ENCODE measurements at regions not wholly inside any gene's neighbourhood (a gene's known extent, or its start where the extent isn't known, plus 50 kb on each side); places are given as distances from the start of the nearest gene placed in this dataset.

- H3K27me3 Mint-ChIP-seq: no peaks in the 10 kb centered on the region
- H3K4me1 Mint-ChIP-seq (ENCODE audit: unreplicated experiment): no peaks in the 10 kb centered on the region
- no peaks in the 10 kb centered on the region for H3K9me3 Mint-ChIP-seq
- H3K27ac Mint-ChIP-seq: no peak overlapping the region
- H3K4me3 Mint-ChIP-seq: no peak overlapping the region
- TF ChIP-seq CTCF (conservative IDR thresholded peaks at IDR 0.05): no peak
- no peak for DNase-seq (ENCODE audit: extremely low spot score, unreplicated experiment)
- H3K36me3 Mint-ChIP-seq: no peaks in the 10 kb centered on the region
These were observed 305.2 kb downstream of the PPP1R2C start for GRCh38 chrX:42472727-42473126.

GRCh38 chrX:42466332-42467046 lies 311.5 kb downstream of the PPP1R2C start:
- H3K27ac Mint-ChIP-seq: no peak overlapping the region
- no peaks in the 10 kb centered on the region for H3K27me3 Mint-ChIP-seq
- no peak for TF ChIP-seq CTCF (conservative IDR thresholded peaks at IDR 0.05)
- no peaks in the 10 kb centered on the region for H3K4me1 Mint-ChIP-seq (ENCODE audit: unreplicated experiment)
- H3K9me3 Mint-ChIP-seq: no peaks in the 10 kb centered on the region
- H3K36me3 Mint-ChIP-seq: no peaks in the 10 kb centered on the region
- no peak for DNase-seq (ENCODE audit: extremely low spot score, unreplicated experiment)
- no peak overlapping the region for H3K4me3 Mint-ChIP-seq

- Mint-ChIP-seq H3K36me3 (no peaks in the 10 kb centered on the region), H3K27ac (no peak overlapping the region), H3K4me3 (no peak overlapping the region), H3K9me3 (no peaks in the 10 kb centered on the region), H3K4me1 (ENCODE audit: unreplicated experiment) (no peaks in the 10 kb centered on the region), H3K27me3 (no peaks in the 10 kb centered on the region)
- no peak for TF ChIP-seq CTCF (conservative IDR thresholded peaks at IDR 0.05)
- DNase-seq (ENCODE audit: extremely low spot score, unreplicated experiment): no peak
These were observed 312.1 kb downstream of the PPP1R2C start for GRCh38 chrX:42465821-42466220.

GRCh38 chrX:42463706-42464490 lies 314.1 kb downstream of the PPP1R2C start:
- Mint-ChIP-seq H3K4me1 (ENCODE audit: unreplicated experiment) (no peaks in the 10 kb centered on the region), H3K4me3 (no peak overlapping the region), H3K27me3 (no peaks in the 10 kb centered on the region), H3K36me3 (no peaks in the 10 kb centered on the region), H3K27ac (no peak overlapping the region), H3K9me3 (no peaks in the 10 kb centered on the region)
- no peak for DNase-seq (ENCODE audit: extremely low spot score, unreplicated experiment)
- TF ChIP-seq CTCF (conservative IDR thresholded peaks at IDR 0.05): no peak

- H3K9me3 Mint-ChIP-seq: no peaks in the 10 kb centered on the region
- no peak overlapping the region for H3K27ac Mint-ChIP-seq
- no peak for TF ChIP-seq CTCF (conservative IDR thresholded peaks at IDR 0.05)
- no peak for DNase-seq (ENCODE audit: extremely low spot score, unreplicated experiment)
- no peaks in the 10 kb centered on the region for H3K36me3 Mint-ChIP-seq
- no peaks in the 10 kb centered on the region for H3K27me3 Mint-ChIP-seq
- H3K4me1 Mint-ChIP-seq (ENCODE audit: unreplicated experiment): no peaks in the 10 kb centered on the region
- H3K4me3 Mint-ChIP-seq: no peak overlapping the region
These were observed 315.0 kb downstream of the PPP1R2C start for GRCh38 chrX:42462917-42463316.
